DOHH2 (cell line): ENCODE measurements at regions not wholly inside any gene's neighbourhood (a gene's known extent, or its start where the extent isn't known, plus 50 kb on each side); places are given as distances from the start of the nearest gene placed in this dataset.

Source experiments
- H3F3A ChIP-seq: fragments of 200-600 bp; sonication (generic), shearing (Covaris generic); 2 replicates; pipeline ENCODE4 v1.6.0; 2016; ENCODE audit warnings: antibody characterized with exemption, mild to moderate bottlenecking; ENCODE audit not compliant: control insufficient read depth, insufficient read depth
- H3K27ac ChIP-seq: fragments of 200-600 bp; sonication (generic); 2 replicates; pipeline ENCODE4 v1.5.1; 2014; ENCODE audit warnings: low read depth, mild to moderate bottlenecking, low read length, moderate library complexity
- H3K27me3 ChIP-seq: fragments of 200-600 bp; sonication (generic); 2 replicates; pipeline ENCODE4 v1.6.1; 2014; ENCODE audit warnings: mild to moderate bottlenecking, low read length, mixed read lengths; ENCODE audit not compliant: control insufficient read depth
- H3K36me3 ChIP-seq: fragments of 200-600 bp; sonication (generic); 2 replicates; pipeline ENCODE4 v1.6.1; 2014; ENCODE audit warnings: mild to moderate bottlenecking, low read length, moderate library complexity, mixed read lengths; ENCODE audit not compliant: control insufficient read depth
- H3K4me1 ChIP-seq: fragments of 200-600 bp; sonication (generic); 2 replicates; pipeline ENCODE4 v1.6.1; 2014; ENCODE audit warnings: mild to moderate bottlenecking, low read length, mixed read lengths; ENCODE audit not compliant: control insufficient read depth
- H3K4me2 ChIP-seq: fragments of 200-600 bp; sonication (generic); 2 replicates; pipeline ENCODE4 v1.6.0; 2014; ENCODE audit warnings: mild to moderate bottlenecking, low read length, moderate library complexity
- H3K4me3 ChIP-seq: fragments of 200-600 bp; sonication (generic); 2 replicates; pipeline ENCODE4 v1.5.1; 2014; ENCODE audit warnings: mild to moderate bottlenecking, low read length, mixed read lengths
- H3K79me2 ChIP-seq: fragments of 200-600 bp; sonication (generic); 2 replicates; pipeline ENCODE4 v1.6.1; 2014; ENCODE audit warnings: mild to moderate bottlenecking, low read length, mixed read lengths; ENCODE audit not compliant: control insufficient read depth
- H3K9me2 ChIP-seq: fragments of 200-600 bp; sonication (generic); replicated peaks from 2 replicates; pipeline ENCODE4 v1.6.1; 2014; ENCODE audit warnings: mild to moderate bottlenecking, low read length, mixed read lengths; ENCODE audit not compliant: control insufficient read depth
- H3K9me3 ChIP-seq: fragments of 200-600 bp; sonication (generic); 2 replicates; pipeline ENCODE4 v1.6.1; 2014; ENCODE audit warnings: antibody characterized with exemption, low read length, mixed read lengths; ENCODE audit not compliant: control insufficient read depth, insufficient read depth
- H4K20me1 ChIP-seq: fragments of 200-600 bp; sonication (generic); 2 replicates; pipeline ENCODE4 v1.6.0; 2014; ENCODE audit warnings: low read depth, mild to moderate bottlenecking, antibody characterized with exemption, low read length, moderate library complexity; ENCODE audit not compliant: control insufficient read depth, insufficient read depth
- EZH2phosphoT487 ChIP-seq: fragments of 200-600 bp; sonication (generic); IDR thresholded peaks from 2 replicates; pipeline ENCODE4 v1.6.1; 2017; ENCODE audit warnings: borderline replicate concordance, mild to moderate bottlenecking, antibody characterized with exemption, low read length, moderate library complexity, mixed read lengths
- TF ChIP-seq, protein P1 (sequence below): fragments of 200-600 bp; sonication (generic); IDR thresholded peaks from one replicate; pipeline ENCODE4 v1.5.1; 2014; ENCODE audit warnings: antibody characterized with exemption, mild to moderate bottlenecking, low read depth, low read length; ENCODE audit not compliant: poor library complexity, severe bottlenecking

DNA sequence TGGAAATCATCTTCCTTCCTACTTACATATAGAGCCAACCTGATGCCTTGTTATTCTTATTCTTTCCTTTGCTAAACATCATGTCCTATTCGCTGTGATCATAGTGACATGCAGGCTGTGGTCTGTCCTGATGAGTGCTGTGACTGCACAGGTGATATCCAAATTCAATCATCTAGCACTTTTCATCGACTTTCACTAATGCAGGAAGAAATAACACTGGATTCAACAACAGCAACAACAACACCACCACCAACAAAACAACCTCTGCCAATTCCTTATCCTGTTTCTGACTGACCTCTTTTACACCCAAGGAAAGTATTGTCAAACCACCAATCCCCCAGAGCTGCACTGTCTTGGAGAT is 203.2 kb upstream of the PHYHIPL start:
- Histone ChIP-seq H3K4me3 (no peak overlapping the region), H3K4me2 (no peak overlapping the region), H3K27ac (no peak overlapping the region), H3K4me1 (peaks cover 11% of the 10 kb centered on the region), H3F3A (no peaks in the 10 kb centered on the region), H3K79me2 (no peaks in the 10 kb centered on the region), H3K27me3 (no peaks in the 10 kb centered on the region), H3K36me3 (no peaks in the 10 kb centered on the region), H3K9me3 (no peaks in the 10 kb centered on the region), H4K20me1 (no peaks in the 10 kb centered on the region), H3K9me2 (no peaks in the 10 kb centered on the region)
- TF ChIP-seq, protein P1, sequence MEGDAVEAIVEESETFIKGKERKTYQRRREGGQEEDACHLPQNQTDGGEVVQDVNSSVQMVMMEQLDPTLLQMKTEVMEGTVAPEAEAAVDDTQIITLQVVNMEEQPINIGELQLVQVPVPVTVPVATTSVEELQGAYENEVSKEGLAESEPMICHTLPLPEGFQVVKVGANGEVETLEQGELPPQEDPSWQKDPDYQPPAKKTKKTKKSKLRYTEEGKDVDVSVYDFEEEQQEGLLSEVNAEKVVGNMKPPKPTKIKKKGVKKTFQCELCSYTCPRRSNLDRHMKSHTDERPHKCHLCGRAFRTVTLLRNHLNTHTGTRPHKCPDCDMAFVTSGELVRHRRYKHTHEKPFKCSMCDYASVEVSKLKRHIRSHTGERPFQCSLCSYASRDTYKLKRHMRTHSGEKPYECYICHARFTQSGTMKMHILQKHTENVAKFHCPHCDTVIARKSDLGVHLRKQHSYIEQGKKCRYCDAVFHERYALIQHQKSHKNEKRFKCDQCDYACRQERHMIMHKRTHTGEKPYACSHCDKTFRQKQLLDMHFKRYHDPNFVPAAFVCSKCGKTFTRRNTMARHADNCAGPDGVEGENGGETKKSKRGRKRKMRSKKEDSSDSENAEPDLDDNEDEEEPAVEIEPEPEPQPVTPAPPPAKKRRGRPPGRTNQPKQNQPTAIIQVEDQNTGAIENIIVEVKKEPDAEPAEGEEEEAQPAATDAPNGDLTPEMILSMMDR: no peak
- no peak for TF ChIP-seq EZH2phosphoT487

DNA sequence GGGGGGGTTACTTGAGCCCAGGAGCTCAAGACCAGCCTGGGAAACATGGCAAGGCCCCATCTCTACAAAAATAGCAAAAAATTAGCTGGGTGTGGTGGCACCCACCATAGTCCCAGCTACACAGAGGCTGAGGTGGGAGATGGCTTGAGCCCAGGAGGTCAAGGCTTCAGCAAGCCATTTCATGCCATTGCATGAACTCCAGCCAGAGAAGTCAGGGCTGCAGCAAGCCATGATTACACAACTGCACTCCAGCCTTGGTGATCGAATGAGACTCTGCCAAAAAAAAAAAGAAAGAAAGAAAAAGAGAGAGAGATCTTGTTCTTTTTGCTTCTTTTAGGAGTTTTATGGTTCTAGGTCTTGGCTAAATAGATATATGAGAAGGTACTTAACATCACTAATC is 200.2 kb upstream of the PHYHIPL start:
- peaks cover 12% of the 10 kb centered on the region for H3K4me1 ChIP-seq
- no peaks in the 10 kb centered on the region for H3K36me3 ChIP-seq
- no peaks in the 10 kb centered on the region for H3K9me2 ChIP-seq
- no peaks in the 10 kb centered on the region for H3F3A ChIP-seq
- no peak overlapping the region for H3K27ac ChIP-seq
- H3K4me2 ChIP-seq: no peak overlapping the region
- H4K20me1 ChIP-seq: no peaks in the 10 kb centered on the region
- H3K27me3 ChIP-seq: no peaks in the 10 kb centered on the region
- no peaks in the 10 kb centered on the region for H3K9me3 ChIP-seq
- no peak overlapping the region for H3K4me3 ChIP-seq
- no peak for TF ChIP-seq EZH2phosphoT487
- TF ChIP-seq, protein P1: no peak
- no peaks in the 10 kb centered on the region for H3K79me2 ChIP-seq

DNA sequence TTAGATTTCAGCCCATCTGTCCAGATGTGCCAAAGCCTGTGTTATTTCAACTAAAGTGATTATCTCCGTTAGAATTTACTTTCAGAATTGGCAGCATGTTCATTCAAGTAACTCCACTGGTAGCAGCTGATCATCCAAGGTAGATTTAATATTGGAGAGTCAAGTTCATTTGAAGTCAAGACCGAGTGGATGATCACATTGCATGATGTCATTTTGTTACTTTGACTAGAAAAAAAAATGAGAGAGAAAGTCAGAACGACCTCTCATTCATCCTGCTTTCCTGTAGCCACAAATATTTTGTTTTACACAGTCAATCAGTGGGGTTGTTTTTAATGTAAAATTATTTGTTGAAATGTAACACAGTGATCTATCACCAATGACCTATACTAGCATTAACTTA is 196.7 kb upstream of the PHYHIPL start:
- peaks cover 7% of the 10 kb centered on the region; the same call in 1 of the 2 replicates for H3K4me1 ChIP-seq

More for the DNA sequence above, 196.7 kb upstream of the PHYHIPL start:
- H3K9me3 ChIP-seq: no peaks in the 10 kb centered on the region
- H3K36me3 ChIP-seq: no peaks in the 10 kb centered on the region
- no peak for TF ChIP-seq EZH2phosphoT487
- TF ChIP-seq, protein P1: no peak
- no peaks in the 10 kb centered on the region for H3K27me3 ChIP-seq
- H4K20me1 ChIP-seq: no peaks in the 10 kb centered on the region
- no peaks in the 10 kb centered on the region for H3F3A ChIP-seq
- no peaks in the 10 kb centered on the region for H3K79me2 ChIP-seq
- no peak overlapping the region for H3K4me3 ChIP-seq
- H3K4me2 ChIP-seq: no peak overlapping the region
- H3K27ac ChIP-seq: no peak overlapping the region
- no peaks in the 10 kb centered on the region for H3K9me2 ChIP-seq
